BE2C (cell line): ENCODE measurements at regions not wholly inside any gene's neighbourhood (a gene's known extent, or its start where the extent isn't known, plus 50 kb on each side); places are given as distances from the start of the nearest gene placed in this dataset.

Experiments
- DNase-seq: peaks from one replicate; pipeline ENCODE4 v3.0.0-alpha.2; 2020
- H3K27me3 ChIP-seq: fragments of 250-450 bp; sonication (Bioruptor Pico); 2 replicates; pipeline ENCODE4 v1.5.1; 2020; ENCODE audit warnings: mild to moderate bottlenecking
- H3K36me3 ChIP-seq: fragments of 250-450 bp; sonication (Bioruptor Pico); 2 replicates; pipeline ENCODE4 v1.5.1; 2020; ENCODE audit warnings: mild to moderate bottlenecking
- H3K4me1 ChIP-seq: fragments of 250-450 bp; sonication (Bioruptor Pico); 2 replicates; pipeline ENCODE4 v1.5.1; 2020
- H3K4me3 ChIP-seq: 2 replicates; pipeline ENCODE4 v1.5.1; 2011; ENCODE audit warnings: low read depth, low read length
- H3K9me3 ChIP-seq: fragments of 250-450 bp; sonication (Bioruptor Pico); 2 replicates; pipeline ENCODE4 v1.5.1; 2020
- CTCF ChIP-seq: IDR thresholded peaks from 2 replicates; pipeline ENCODE4 v1.5.1; 2012; ENCODE audit warnings: mild to moderate bottlenecking, low read depth, low read length

GRCh38 chr5:4080370-4080769 is 484.7 kb downstream of the IRX1 start:
- no peak for TF ChIP-seq CTCF

GRCh38 chr5:4081059-4081458 is 485.4 kb downstream of the IRX1 start:
- no peak for DNase-seq
- no peaks in the 10 kb centered on the region for H3K36me3 ChIP-seq
- no peak for TF ChIP-seq CTCF

More at GRCh38 chr5:4080370-4080769, 484.7 kb downstream of the IRX1 start:
- H3K4me1 ChIP-seq = no peaks in the 10 kb centered on the region
- no peaks in the 10 kb centered on the region for H3K27me3 ChIP-seq
- no peaks in the 10 kb centered on the region for H3K36me3 ChIP-seq
- H3K4me3 ChIP-seq = no peak overlapping the region
- no peak for DNase-seq
- H3K9me3 ChIP-seq = no peaks in the 10 kb centered on the region

GRCh38 chr5:4081466-4081865 is 485.8 kb downstream of the IRX1 start:
- Histone ChIP-seq H3K27me3 (no peaks in the 10 kb centered on the region), H3K36me3 (no peaks in the 10 kb centered on the region), H3K4me1 (no peaks in the 10 kb centered on the region), H3K4me3 (no peak overlapping the region), H3K9me3 (no peaks in the 10 kb centered on the region)
- DNase-seq = no peak
- TF ChIP-seq CTCF = no peak

More at GRCh38 chr5:4081059-4081458, 485.4 kb downstream of the IRX1 start:
- no peaks in the 10 kb centered on the region for H3K27me3 ChIP-seq
- no peaks in the 10 kb centered on the region for H3K4me1 ChIP-seq
- no peaks in the 10 kb centered on the region for H3K9me3 ChIP-seq
- no peak overlapping the region for H3K4me3 ChIP-seq

GRCh38 chr5:4082966-4083564 is 487.4 kb downstream of the IRX1 start:
- Histone ChIP-seq H3K9me3 (no peaks in the 10 kb centered on the region), H3K27me3 (no peaks in the 10 kb centered on the region), H3K4me1 (no peaks in the 10 kb centered on the region), H3K4me3 (no peak overlapping the region), H3K36me3 (no peaks in the 10 kb centered on the region)
- no peak for TF ChIP-seq CTCF
- no peak for DNase-seq

GRCh38 chr5:4083591-4084337 is 488.1 kb downstream of the IRX1 start:
- TF ChIP-seq CTCF = no peak
- H3K9me3 ChIP-seq = no peaks in the 10 kb centered on the region
- no peak overlapping the region for H3K4me3 ChIP-seq
- H3K36me3 ChIP-seq = no peaks in the 10 kb centered on the region
- no peaks in the 10 kb centered on the region for H3K4me1 ChIP-seq
- no peak for DNase-seq
- H3K27me3 ChIP-seq = no peaks in the 10 kb centered on the region

- no peaks in the 10 kb centered on the region for H3K4me1 ChIP-seq
- no peak for DNase-seq
- no peak overlapping the region for H3K4me3 ChIP-seq
- no peaks in the 10 kb centered on the region for H3K27me3 ChIP-seq
- no peaks in the 10 kb centered on the region for H3K36me3 ChIP-seq
- no peaks in the 10 kb centered on the region for H3K9me3 ChIP-seq
- TF ChIP-seq CTCF = no peak
Observed at GRCh38 chr5:4086081-4086480, 490.4 kb downstream of the IRX1 start.
